Endodermal cell (in vitro differentiated cells): ENCODE measurements at regions not wholly inside any gene's neighbourhood (a gene's known extent, or its start where the extent isn't known, plus 50 kb on each side); places are given as distances from the start of the nearest gene placed in this dataset.

ENCODE experiments used
- DNase-seq: peaks from one replicate; pipeline ENCODE4 v3.0.0-alpha.2; 2017
- H3K27ac ChIP-seq: 2 replicates; pipeline ENCODE4 v1.5.1; 2013; ENCODE audit warnings: mild to moderate bottlenecking, low read depth, low read length, moderate library complexity
- H3K27me3 ChIP-seq: 2 replicates; pipeline ENCODE4 v1.6.1; 2013; ENCODE audit warnings: mild to moderate bottlenecking, low read length, moderate library complexity; ENCODE audit not compliant: insufficient read depth, control insufficient read depth, poor library complexity, severe bottlenecking
- H3K36me3 ChIP-seq: 2 replicates; pipeline ENCODE4 v1.7.0; 2013; ENCODE audit warnings: mild to moderate bottlenecking, low read length, moderate library complexity; ENCODE audit not compliant: control insufficient read depth, insufficient read depth
- H3K4me1 ChIP-seq: one replicate; pipeline ENCODE4 v1.7.0; 2013; ENCODE audit warnings: low read length; ENCODE audit not compliant: control insufficient read depth, insufficient read depth
- H3K4me3 ChIP-seq: 2 replicates; pipeline ENCODE4 v1.5.1; 2013; ENCODE audit warnings: mild to moderate bottlenecking, low read length, moderate library complexity
- H3K9ac ChIP-seq: 2 replicates; pipeline ENCODE4 v1.6.1; 2013; ENCODE audit warnings: mild to moderate bottlenecking, low read length, moderate library complexity; ENCODE audit not compliant: poor library complexity, severe bottlenecking; ENCODE audit errors: extremely low read depth
- H3K9me3 ChIP-seq: 2 replicates; pipeline ENCODE4 v1.6.1; 2013; ENCODE audit warnings: mild to moderate bottlenecking, low read length, moderate library complexity; ENCODE audit not compliant: control insufficient read depth
- H3K27ac Mint-ChIP-seq: 2 replicates; pipeline ENCODE4 v1.8.0; 2020; ENCODE audit warnings: mixed read lengths
- H3K27me3 Mint-ChIP-seq: 2 replicates; pipeline ENCODE4 v1.8.0; 2021; ENCODE audit warnings: mild to moderate bottlenecking, mixed read lengths; ENCODE audit not compliant: insufficient read depth
- H3K36me3 Mint-ChIP-seq: 2 replicates; pipeline ENCODE4 v1.8.0; 2020; ENCODE audit warnings: low read depth, mixed read lengths
- H3K4me1 Mint-ChIP-seq: 2 replicates; pipeline ENCODE4 v1.8.0; 2020; ENCODE audit warnings: mixed read lengths
- H3K4me3 Mint-ChIP-seq: 2 replicates; pipeline ENCODE4 v1.8.0; 2020; ENCODE audit warnings: mild to moderate bottlenecking, moderate library complexity, mixed read lengths
- H3K9me3 Mint-ChIP-seq: 2 replicates; pipeline ENCODE4 v1.8.0; 2020; ENCODE audit warnings: mild to moderate bottlenecking, mixed read lengths
- CTCF ChIP-seq: fragments of 200-600 bp; sonication (generic); conservative IDR thresholded peaks from 2 replicates; pipeline ENCODE4 v1.5.0; 2021; ENCODE audit warnings: antibody characterized with exemption, mild to moderate bottlenecking
- WGBS, 2 experiments: methylation state at CpG; one replicate each; pipeline versions ENCODE4 v1.1.5 to v1.1.7; 2013; ENCODE audit warnings: missing lambda C conversion rate in 2 of 2, mixed read lengths in 1 of 2; ENCODE audit not compliant: insufficient coverage in 1 of 2, insufficient read length in 1 of 2; 5-methylcytosine and 5-hydroxymethylcytosine counted together

DNA sequence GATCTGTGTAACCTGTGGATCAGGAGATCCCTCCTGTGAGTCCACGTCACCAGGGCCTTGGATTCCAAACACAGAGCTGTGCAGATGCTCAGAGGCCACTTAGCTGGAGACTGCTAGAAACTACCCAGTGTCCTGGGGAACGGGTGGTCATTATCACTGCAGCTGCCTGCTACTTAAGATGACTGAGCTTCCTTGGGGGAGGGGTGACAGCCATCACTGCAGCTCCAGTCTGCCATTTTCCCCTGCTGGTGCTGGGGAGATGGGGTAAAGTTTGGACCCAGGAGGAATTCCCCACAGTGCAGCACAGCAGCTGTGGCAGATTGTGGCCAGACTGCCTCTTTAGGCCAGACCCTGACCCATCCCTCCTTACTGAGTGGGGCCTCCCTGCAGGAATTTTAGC, 78.8 kb upstream of the VOPP1 start:
- no peaks in the 10 kb centered on the region for H3K36me3 ChIP-seq
- Mint-ChIP-seq H3K4me3 (no peak overlapping the region), H3K9me3 (no peaks in the 10 kb centered on the region), H3K27ac (no peak overlapping the region), H3K36me3 (no peaks in the 10 kb centered on the region), H3K4me1 (peaks cover 12% of the 10 kb centered on the region), H3K27me3 (peaks cover 14% of the 10 kb centered on the region)
- no peak overlapping the region for H3K9ac ChIP-seq
- WGBS, 2 experiments, result 78 to 84% methylated on average over 2 of the region's 2 CpGs
- H3K27me3 ChIP-seq, result peaks cover 9% of the 10 kb centered on the region
- DNase-seq, result peak; percentile 52
- no peaks in the 10 kb centered on the region for H3K9me3 ChIP-seq
- no peak for TF ChIP-seq CTCF
- peaks cover 4% of the 10 kb centered on the region for H3K4me1 ChIP-seq
- H3K4me3 ChIP-seq, result no peak overlapping the region
- H3K27ac ChIP-seq, result no peak overlapping the region

GRCh38 chr7:55649238-55649637, 76.9 kb upstream of the VOPP1 start:
- WGBS, 2 experiments, result 98 to 100% methylated on average over 3 of the region's 4 CpGs
- Mint-ChIP-seq H3K27me3 (peaks cover 13% of the 10 kb centered on the region), H3K36me3 (no peaks in the 10 kb centered on the region), H3K4me3 (no peak overlapping the region), H3K9me3 (no peaks in the 10 kb centered on the region), H3K27ac (no peak overlapping the region), H3K4me1 (peaks cover 15% of the 10 kb centered on the region)
- DNase-seq, result no peak
- Histone ChIP-seq H3K27ac (no peak overlapping the region), H3K36me3 (no peaks in the 10 kb centered on the region), H3K4me1 (peaks cover 4% of the 10 kb centered on the region), H3K27me3 (peaks cover 16% of the 10 kb centered on the region), H3K9ac (no peak overlapping the region), H3K9me3 (no peaks in the 10 kb centered on the region), H3K4me3 (no peak overlapping the region)
- TF ChIP-seq CTCF, result no peak

- Histone ChIP-seq H3K27ac (no peak overlapping the region), H3K36me3 (no peaks in the 10 kb centered on the region), H3K9me3 (peaks cover 7% of the 10 kb centered on the region), H3K9ac (no peak overlapping the region), H3K27me3 (peaks cover 16% of the 10 kb centered on the region), H3K4me3 (no peak overlapping the region), H3K4me1 (no peaks in the 10 kb centered on the region)
- no peak overlapping the region for H3K4me3 Mint-ChIP-seq
- 72% methylated on average over 3 of the region's 3 CpGs; no CpG with 5 or more reads in 1 of the 2 experiments for WGBS, 2 experiments
- peaks cover 4% of the 10 kb centered on the region for H3K4me1 Mint-ChIP-seq
- peak; percentile 59 for TF ChIP-seq CTCF
- H3K9me3 Mint-ChIP-seq, result no peaks in the 10 kb centered on the region
- H3K27me3 Mint-ChIP-seq, result peaks cover 11% of the 10 kb centered on the region
- H3K36me3 Mint-ChIP-seq, result no peaks in the 10 kb centered on the region
- no peak for DNase-seq
- H3K27ac Mint-ChIP-seq, result no peak overlapping the region
Observed at GRCh38 chr7:55644567-55644966, 72.3 kb upstream of the VOPP1 start.
